Nephron (organoid): ENCODE measurements at regions not wholly inside any gene's neighbourhood (a gene's known extent, or its start where the extent isn't known, plus 50 kb on each side); places are given as distances from the start of the nearest gene placed in this dataset.
A peak's percentile ranks its signal among the peaks of the same experiment; 100 is the strongest.

Experiments
- H3K27ac Mint-ChIP-seq, 3 experiments: 2 replicates each; pipeline ENCODE4 v1.8.0; 2020; ENCODE audit warnings: mixed read lengths in 3 of 3, mild to moderate bottlenecking in 2 of 3, moderate library complexity in 1 of 3
- H3K27me3 Mint-ChIP-seq: 2 replicates; pipeline ENCODE4 v1.8.0; 2021; ENCODE audit warnings: low read depth, mild to moderate bottlenecking, moderate library complexity, mixed read lengths
- H3K36me3 Mint-ChIP-seq: 2 replicates; pipeline ENCODE4 v1.8.0; 2020; ENCODE audit warnings: low read depth, mixed read lengths
- H3K4me1 Mint-ChIP-seq: 2 replicates; pipeline ENCODE4 v1.8.0; 2020; ENCODE audit warnings: mixed read lengths
- H3K4me3 Mint-ChIP-seq, 3 experiments: 2 replicates each; pipeline ENCODE4 v1.8.0; 2020; ENCODE audit warnings: mild to moderate bottlenecking in 3 of 3, mixed read lengths in 3 of 3, moderate library complexity in 2 of 3
- H3K9me3 Mint-ChIP-seq: 2 replicates; pipeline ENCODE4 v1.8.0; 2020; ENCODE audit warnings: mixed read lengths
- CTCF ChIP-seq, 3 experiments: fragments of 200-600 bp; sonication (generic); IDR thresholded peaks; one replicate each; pipeline ENCODE4 v1.5.0; 2021; ENCODE audit warnings: antibody characterized with exemption in 3 of 3; ENCODE audit not compliant: unreplicated experiment in 3 of 3

- peaks cover 27% of the 10 kb centered on the region for H3K4me1 Mint-ChIP-seq
These were observed 344.4 kb downstream of the CYRIA start for GRCh38 chr2:16321256-16321655.

GRCh38 chr2:16320716-16321115 lies 344.9 kb downstream of the CYRIA start:
- Mint-ChIP-seq H3K4me1 (peaks cover 27% of the 10 kb centered on the region), H3K9me3 (no peaks in the 10 kb centered on the region), H3K36me3 (no peaks in the 10 kb centered on the region), H3K4me3 (no peak overlapping the region), H3K27ac (no peak overlapping the region), H3K27me3 (peaks cover 23% of the 10 kb centered on the region)
- TF ChIP-seq CTCF (IDR thresholded peaks at IDR 0.05; ENCODE audit: unreplicated experiment in 3 of 3) = no peak

More at GRCh38 chr2:16321256-16321655, 344.4 kb downstream of the CYRIA start:
- Mint-ChIP-seq H3K27me3 (peaks cover 23% of the 10 kb centered on the region), H3K27ac (no peak overlapping the region), H3K9me3 (no peaks in the 10 kb centered on the region), H3K4me3 (no peak overlapping the region), H3K36me3 (no peaks in the 10 kb centered on the region)
- TF ChIP-seq CTCF (IDR thresholded peaks at IDR 0.05; ENCODE audit: unreplicated experiment in 3 of 3) = no peak

GRCh38 chr2:16319551-16320121 lies 346.0 kb downstream of the CYRIA start:
- Mint-ChIP-seq H3K9me3 (no peaks in the 10 kb centered on the region), H3K36me3 (no peaks in the 10 kb centered on the region), H3K4me1 (peaks cover 22% of the 10 kb centered on the region), H3K27me3 (peaks cover 23% of the 10 kb centered on the region), H3K27ac (peak overlapping the region in 1 of 3 experiments; percentile 10), H3K4me3 (no peak overlapping the region)
- TF ChIP-seq CTCF (IDR thresholded peaks at IDR 0.05; ENCODE audit: unreplicated experiment in 3 of 3) = no peak

- Mint-ChIP-seq H3K36me3 (no peaks in the 10 kb centered on the region), H3K9me3 (no peaks in the 10 kb centered on the region)
- no peak for TF ChIP-seq CTCF (IDR thresholded peaks at IDR 0.05; ENCODE audit: unreplicated experiment in 3 of 3)
These were observed 347.0 kb downstream of the CYRIA start for GRCh38 chr2:16318474-16319195.

GRCh38 chr2:16318051-16318450 lies 347.6 kb downstream of the CYRIA start:
- Mint-ChIP-seq H3K4me1 (peaks cover 22% of the 10 kb centered on the region), H3K9me3 (no peaks in the 10 kb centered on the region), H3K27ac (peak overlapping the region; percentile 5 to 38 (median 33)), H3K36me3 (no peaks in the 10 kb centered on the region), H3K4me3 (no peak overlapping the region), H3K27me3 (peaks cover 30% of the 10 kb centered on the region)
- no peak for TF ChIP-seq CTCF (IDR thresholded peaks at IDR 0.05; ENCODE audit: unreplicated experiment in 3 of 3)

More at GRCh38 chr2:16318474-16319195, 347.0 kb downstream of the CYRIA start:
- peaks cover 29% of the 10 kb centered on the region for H3K27me3 Mint-ChIP-seq
- H3K4me1 Mint-ChIP-seq = peaks cover 22% of the 10 kb centered on the region
- no peak overlapping the region for H3K4me3 Mint-ChIP-seq
- peak overlapping the region; percentile 10 to 38 (median 33) for H3K27ac Mint-ChIP-seq
